D341Med (cell line): ENCODE measurements at regions not wholly inside any gene's neighbourhood (a gene's known extent, or its start where the extent isn't known, plus 50 kb on each side); places are given as distances from the start of the nearest gene placed in this dataset.
"Not testable (repeated sequence)": the region's sequence is repeated elsewhere in the genome, so short reads cannot be mapped to it uniquely, and the experiment has no call there.

Experiments used
- DNase-seq: peaks from one replicate; pipeline ENCODE4 v3.0.0; 2012; ENCODE audit warnings: low spot score

- DNase-seq, result no peak
Measured at GRCh38 chr16:88200896-88201185, 181.9 kb upstream of the ZNF469 start.

- DNase-seq, result not testable (repeated sequence)
Measured at GRCh38 chr16:88201611-88202010, 181.1 kb upstream of the ZNF469 start.

- DNase-seq, result no peak
Measured at GRCh38 chr16:88202207-88202745, 180.5 kb upstream of the ZNF469 start.

- DNase-seq, result not testable (repeated sequence)
Measured at GRCh38 chr16:88202856-88203681, 179.7 kb upstream of the ZNF469 start.

GRCh38 chr16:88204131-88205110 lies 178.3 kb upstream of the ZNF469 start:
- DNase-seq, result not testable (repeated sequence)

GRCh38 chr16:88205482-88205881 lies 177.3 kb upstream of the ZNF469 start:
- not testable (repeated sequence) for DNase-seq

- DNase-seq, result not testable (repeated sequence)
Measured at GRCh38 chr16:88206006-88206405, 176.8 kb upstream of the ZNF469 start.

- DNase-seq, result not testable (repeated sequence)
Measured at GRCh38 chr16:88206516-88206915, 176.2 kb upstream of the ZNF469 start.

- DNase-seq, result no peak
Measured at GRCh38 chr16:88208112-88208511, 174.6 kb upstream of the ZNF469 start.

GRCh38 chr16:88208776-88209175 lies 174.0 kb upstream of the ZNF469 start:
- DNase-seq, result not testable (repeated sequence)

- not testable (repeated sequence) for DNase-seq
Measured at GRCh38 chr16:88209579-88209978, 173.2 kb upstream of the ZNF469 start.

GRCh38 chr16:88213937-88214336 lies 168.8 kb upstream of the ZNF469 start:
- not testable (repeated sequence) for DNase-seq

GRCh38 chr16:88221001-88221761 lies 161.6 kb upstream of the ZNF469 start:
- DNase-seq, result not testable (repeated sequence)

GRCh38 chr16:88223696-88224095 lies 159.1 kb upstream of the ZNF469 start:
- DNase-seq, result not testable (repeated sequence)

- not testable (repeated sequence) for DNase-seq
Measured at GRCh38 chr16:88224131-88224898, 158.4 kb upstream of the ZNF469 start.

- not testable (repeated sequence) for DNase-seq
Measured at GRCh38 chr16:88225640-88226230, 157.0 kb upstream of the ZNF469 start.

- DNase-seq, result not testable (repeated sequence)
Measured at GRCh38 chr16:88226302-88226701, 156.5 kb upstream of the ZNF469 start.

GRCh38 chr16:88227026-88227721 lies 155.6 kb upstream of the ZNF469 start:
- DNase-seq, result not testable (repeated sequence)

GRCh38 chr16:88227722-88228482 lies 154.9 kb upstream of the ZNF469 start:
- not testable (repeated sequence) for DNase-seq
